H1 (cell line): ENCODE measurements at regions not wholly inside any gene's neighbourhood (a gene's known extent, or its start where the extent isn't known, plus 50 kb on each side); places are given as distances from the start of the nearest gene placed in this dataset.

Experiments
- CTCF ChIA-PET: fragments of 300-600 bp; sonication (Branson Sonifier 250); formaldehyde crosslinking; loops from one replicate; lab custom pipeline; 2021; ENCODE audit not compliant: partially characterized antibody; lab: Charles Lee
- POLR2A ChIA-PET: fragments of 300-600 bp; sonication (Branson Sonifier 250); formaldehyde crosslinking; loops from one replicate; lab custom pipeline; 2021; ENCODE audit warnings: inconsistent platforms; ENCODE audit not compliant: partially characterized antibody; lab: Charles Lee
- DNase-seq, 2 experiments: peaks; one replicate each; pipeline versions ENCODE4 v3.0.0 to v3.0.0-alpha.2; 2010 to 2022; ENCODE audit warnings: low spot score in 2 of 2, low read depth in 1 of 2, mixed read lengths in 1 of 2
- FAIRE-seq: peaks from 2 replicates; lab custom pipeline; 2011; peaks lifted over from hg19 to GRCh38; lab: Jason Lieb, UNC
- H2AFZ ChIP-seq: 2 replicates; pipeline ENCODE4 v1.8.1; 2012; ENCODE audit warnings: low read length, inconsistent platforms
- H2AK5ac ChIP-seq: 2 replicates; pipeline ENCODE4 v1.6.1; 2013; ENCODE audit warnings: low read depth, low read length
- H2BK120ac ChIP-seq: replicated peaks from 2 replicates; pipeline ENCODE3; 2013; ENCODE audit warnings: low read depth, low read length, inconsistent platforms
- H2BK12ac ChIP-seq: 2 replicates; pipeline ENCODE4 v1.6.1; 2013; ENCODE audit warnings: low read depth, low read length
- H2BK15ac ChIP-seq: 2 replicates; pipeline ENCODE4 v1.6.1; 2013; ENCODE audit warnings: low read length
- H2BK20ac ChIP-seq: 2 replicates; pipeline ENCODE4 v1.6.1; 2013; ENCODE audit warnings: low read length
- H2BK5ac ChIP-seq: 2 replicates; pipeline ENCODE4 v1.6.1; 2013; ENCODE audit warnings: low read depth, low read length
- H3K14ac ChIP-seq: 2 replicates; pipeline ENCODE4 v1.6.1; 2013; ENCODE audit warnings: inconsistent platforms; ENCODE audit not compliant: insufficient read length
- H3K18ac ChIP-seq: 2 replicates; pipeline ENCODE4 v1.6.1; 2013; ENCODE audit warnings: low read length; ENCODE audit errors: extremely low read depth
- H3K23ac ChIP-seq: 2 replicates; pipeline ENCODE4 v1.6.1; 2013; ENCODE audit warnings: inconsistent platforms; ENCODE audit not compliant: insufficient read length
- H3K23me2 ChIP-seq: 2 replicates; pipeline ENCODE4 v1.6.1; 2013; ENCODE audit warnings: low read depth, low read length
- H3K27ac ChIP-seq: 2 replicates; pipeline ENCODE4 v1.6.1; 2011; ENCODE audit warnings: low read depth, low read length, inconsistent platforms
- H3K27me3 ChIP-seq, 4 experiments: replicated peaks in 1 of 4; 1 replicate in 1 of 4; 2 replicates in 3 of 4; pipeline versions ENCODE4 v1.6.1 to v1.8.1; 2011 to 2013; ENCODE audit warnings: low read length in 3 of 4, mild to moderate bottlenecking in 3 of 4, inconsistent platforms in 2 of 4, mixed read lengths in 2 of 4, moderate library complexity in 1 of 4; ENCODE audit not compliant: control insufficient read depth in 3 of 4, insufficient read depth in 3 of 4; ENCODE audit errors: extremely low read depth in 1 of 4
- H3K36me3 ChIP-seq, 4 experiments: 2 replicates each; pipeline versions ENCODE4 v1.6.1 to v1.8.1; 2011 to 2013; ENCODE audit warnings: mild to moderate bottlenecking in 4 of 4, low read length in 3 of 4, moderate library complexity in 2 of 4, control low read depth in 1 of 4, inconsistent platforms in 1 of 4; ENCODE audit not compliant: insufficient read depth in 4 of 4, control insufficient read depth in 2 of 4
- H3K4ac ChIP-seq: replicated peaks from 2 replicates; pipeline ENCODE3; 2013; ENCODE audit warnings: low read length, low read depth, mixed read lengths, inconsistent platforms; ENCODE audit not compliant: insufficient read length
- H3K4me1 ChIP-seq, 4 experiments: replicated peaks in 1 of 4; 1 replicate in 1 of 4; 2 replicates in 3 of 4; pipeline versions ENCODE4 v1.6.1 to v1.8.1; 2011 to 2013; ENCODE audit warnings: low read length in 3 of 4, inconsistent platforms in 2 of 4, mixed read lengths in 1 of 4; ENCODE audit not compliant: insufficient read depth in 4 of 4, control insufficient read depth in 3 of 4
- H3K4me2 ChIP-seq, 2 experiments: 2 replicates each; pipeline versions ENCODE4 v1.6.1 to v1.8.1; 2011 to 2013; ENCODE audit warnings: low read depth in 2 of 2, low read length in 2 of 2, control low read depth in 1 of 2, inconsistent platforms in 1 of 2, mild to moderate bottlenecking in 1 of 2; ENCODE audit not compliant: insufficient read depth in 1 of 2
- H3K4me3 ChIP-seq, 4 experiments: fragments of 200-600, 300-600 bp in 1 of 4; sonication (generic), shearing (Covaris generic), sonication (Bioruptor Twin) in 1 of 4; 2 replicates each; pipeline versions ENCODE4 v1.5.1 to v1.8.1; 2011 to 2016; ENCODE audit warnings: low read length in 4 of 4, low read depth in 3 of 4, control low read depth in 2 of 4, inconsistent platforms in 2 of 4, mild to moderate bottlenecking in 2 of 4, mixed read lengths in 1 of 4, moderate library complexity in 1 of 4; ENCODE audit not compliant: insufficient read depth in 2 of 4; ENCODE audit errors: extremely low read depth in 1 of 4
- H3K56ac ChIP-seq: replicated peaks from 2 replicates; pipeline ENCODE3; 2013; ENCODE audit warnings: low read depth, mild to moderate bottlenecking, mixed read lengths, low read length, inconsistent platforms; ENCODE audit not compliant: insufficient read length
- H3K79me1 ChIP-seq: 2 replicates; pipeline ENCODE4 v1.6.1; 2013; ENCODE audit warnings: low read depth, low read length, control low read depth
- H3K79me2 ChIP-seq, 2 experiments: 2 replicates each; pipeline versions ENCODE4 v1.6.1 to v1.8.1; 2012 to 2013; ENCODE audit warnings: low read length in 2 of 2, mild to moderate bottlenecking in 2 of 2, inconsistent platforms in 1 of 2; ENCODE audit not compliant: insufficient read depth in 2 of 2, control insufficient read depth in 1 of 2
- H3K9ac ChIP-seq, 4 experiments: replicated peaks in 1 of 4; 1 replicate in 1 of 4; 2 replicates in 3 of 4; pipeline versions ENCODE4 v1.6.1 to v1.8.1; 2011 to 2013; ENCODE audit warnings: low read depth in 3 of 4, low read length in 3 of 4, control low read depth in 2 of 4, mild to moderate bottlenecking in 2 of 4, moderate library complexity in 2 of 4, inconsistent platforms in 1 of 4; ENCODE audit errors: extremely low read depth in 1 of 4
- H3K9me3 ChIP-seq, 2 experiments: 2 replicates each; pipeline versions ENCODE4 v1.6.1 to v1.8.1; 2012 to 2013; ENCODE audit warnings: mild to moderate bottlenecking in 2 of 2, moderate library complexity in 2 of 2, control low read depth in 1 of 2, inconsistent platforms in 1 of 2, low read depth in 1 of 2, low read length in 1 of 2, mixed read lengths in 1 of 2; ENCODE audit not compliant: insufficient read depth in 2 of 2
- H4K20me1 ChIP-seq, 2 experiments: replicated peaks in 1 of 2; 2 replicates each; pipeline versions ENCODE3 to v1.8.1; 2011 to 2013; ENCODE audit warnings: inconsistent platforms in 2 of 2, low read length in 2 of 2, mild to moderate bottlenecking in 1 of 2; ENCODE audit not compliant: insufficient read depth in 2 of 2, control insufficient read depth in 1 of 2
- H4K5ac ChIP-seq: 2 replicates; pipeline ENCODE4 v1.6.1; 2013; ENCODE audit warnings: low read length, low read depth, mixed read lengths, inconsistent platforms; ENCODE audit not compliant: insufficient read length
- H4K8ac ChIP-seq: 2 replicates; pipeline ENCODE4 v1.8.0; 2013; ENCODE audit warnings: mild to moderate bottlenecking, moderate library complexity, low read length, inconsistent platforms; ENCODE audit not compliant: insufficient read depth; ENCODE audit errors: extremely low read depth
- H4K91ac ChIP-seq: replicated peaks from 2 replicates; pipeline ENCODE3; 2013; ENCODE audit warnings: low read length, mixed read lengths, inconsistent platforms; ENCODE audit not compliant: insufficient read length
- BCL11A ChIP-seq, 2 experiments: IDR thresholded peaks; one replicate each; pipeline ENCODE4 v1.6.1; 2011; ENCODE audit warnings: low read depth in 2 of 2, low read length in 2 of 2, mild to moderate bottlenecking in 2 of 2
- CEBPB ChIP-seq: IDR thresholded peaks from 2 replicates; pipeline ENCODE4 v1.6.1; 2012; ENCODE audit warnings: low read depth, low read length
- CREB1 ChIP-seq: IDR thresholded peaks from 2 replicates; pipeline ENCODE4 v1.6.1; 2012; ENCODE audit warnings: inconsistent platforms
- EP300 ChIP-seq, 2 experiments: IDR thresholded peaks; 1 replicate in 1 of 2; 2 replicates in 1 of 2; pipeline ENCODE4 v1.6.1; 2011 to 2012; ENCODE audit warnings: low read depth in 2 of 2, low read length in 2 of 2, mild to moderate bottlenecking in 2 of 2, borderline replicate concordance in 1 of 2, inconsistent platforms in 1 of 2, moderate library complexity in 1 of 2
- GABPA ChIP-seq: IDR thresholded peaks from 2 replicates; pipeline ENCODE4 v1.6.1; 2011; ENCODE audit warnings: mild to moderate bottlenecking, low read length, moderate library complexity, borderline replicate concordance; ENCODE audit not compliant: insufficient read depth
- POLR2A ChIP-seq, 2 experiments: IDR thresholded peaks; 1 replicate in 1 of 2; 2 replicates in 1 of 2; pipeline ENCODE4 v1.6.1; 2011; ENCODE audit warnings: low read depth in 2 of 2, low read length in 2 of 2, mild to moderate bottlenecking in 2 of 2; ENCODE audit errors: control extremely low read depth in 1 of 2
- RAD21 ChIP-seq, 2 experiments: IDR thresholded peaks in 1 of 2; conservative IDR thresholded peaks in 1 of 2; 2 replicates each; pipeline ENCODE4 v1.6.1; 2011; ENCODE audit warnings: low read depth in 2 of 2, low read length in 2 of 2, improper control_type of control experiment in 1 of 2, inconsistent platforms in 1 of 2, mild to moderate bottlenecking in 1 of 2, moderate library complexity in 1 of 2
- RXRA ChIP-seq: IDR thresholded peaks from 2 replicates; pipeline ENCODE4 v1.6.1; 2011; ENCODE audit warnings: low read depth, mild to moderate bottlenecking, low read length, moderate library complexity; ENCODE audit not compliant: insufficient read depth
- SUZ12 ChIP-seq: fragments of 200-600 bp; sonication (generic); IDR thresholded peaks from 2 replicates; pipeline ENCODE4 v1.6.1; 2012; ENCODE audit warnings: mild to moderate bottlenecking, inconsistent platforms, low read length, moderate library complexity, mixed read lengths
- TEAD4 ChIP-seq: IDR thresholded peaks from 2 replicates; pipeline ENCODE4 v1.6.1; 2012; ENCODE audit warnings: low read depth, low read length, inconsistent platforms, mixed read lengths
- WGBS, 2 experiments: shearing (Covaris generic) in 1 of 2; methylation state at CpG; one replicate each; pipeline versions ENCODE4 v1.1.6 to v1.1.7; 2013 to 2015; ENCODE audit warnings: low lambda C conversion rate in 2 of 2, mixed read lengths in 2 of 2, inconsistent platforms in 1 of 2, low coverage in 1 of 2, missing lambda C conversion rate in 1 of 2; ENCODE audit not compliant: insufficient replicate concordance in 2 of 2, insufficient coverage in 1 of 2, insufficient read length in 1 of 2; ENCODE audit errors: extremely low coverage in 1 of 2, missing lambda C conversion rate in 1 of 2; 5-methylcytosine and 5-hydroxymethylcytosine counted together

DNA sequence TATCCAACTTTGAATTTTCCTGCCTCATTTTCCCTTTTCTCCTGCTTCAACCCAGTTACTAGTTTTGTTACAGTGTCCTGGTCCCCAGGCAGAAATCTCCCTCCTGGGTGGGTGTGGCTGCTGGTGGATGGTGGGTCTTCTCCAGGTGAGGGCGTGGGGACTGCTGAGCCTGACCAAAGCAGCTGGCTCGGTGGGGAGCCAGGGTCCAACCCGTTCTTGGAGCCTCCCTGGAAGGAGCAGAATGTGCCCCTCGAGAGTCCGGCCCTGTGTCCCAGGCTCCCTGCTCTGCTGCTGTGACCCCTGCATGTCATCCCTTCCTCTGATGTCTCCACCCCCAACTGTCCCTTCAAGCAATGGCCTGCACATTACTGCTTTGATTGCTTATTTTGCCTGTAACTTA, 86.6 kb upstream of the TCERG1L start:
- no peak overlapping the region for H2BK12ac ChIP-seq
- no peak overlapping the region for H3K27ac ChIP-seq
- H2BK20ac ChIP-seq = no peak overlapping the region
- peaks cover 0 to 4% (median 0%) of the 10 kb centered on the region in 4 experiments; a peak in 2 of 7 replicates for H3K4me1 ChIP-seq
- no peak overlapping the region for H3K56ac ChIP-seq
- no peak overlapping the region for H2BK5ac ChIP-seq
- no peak overlapping the region for H3K23ac ChIP-seq
- no peaks in the 10 kb centered on the region for H3K79me2 ChIP-seq
- CTCF ChIA-PET = interaction anchor here (1.8 to 2.6 kb wide), 3 partner anchors 43 to 89 kb away, joined by 4 to 14 read pairs (median 4); no protein-coding TSS in a partner anchor
- H3K4me3 ChIP-seq = no peak overlapping the region
- H2AK5ac ChIP-seq = no peak overlapping the region
- H2BK15ac ChIP-seq = no peak overlapping the region
- POLR2A ChIA-PET = no interaction called here
- no peak for FAIRE-seq
- H4K8ac ChIP-seq = no peak overlapping the region
- 83% methylated on average over 5 of the region's 5 CpGs; no CpG with 5 or more reads in 1 of the 2 experiments for WGBS, 2 experiments
- no peak overlapping the region for H4K5ac ChIP-seq
- H3K36me3 ChIP-seq = no peaks in the 10 kb centered on the region
- H3K9me3 ChIP-seq = no peaks in the 10 kb centered on the region
- no peak overlapping the region for H3K18ac ChIP-seq
- H2BK120ac ChIP-seq = no peak overlapping the region
- H3K4me2 ChIP-seq = no peak overlapping the region
- H4K91ac ChIP-seq = no peak overlapping the region
- no peak overlapping the region for H2AFZ ChIP-seq
- no peak overlapping the region for H3K9ac ChIP-seq
- DNase-seq = no peak
- no peaks in the 10 kb centered on the region for H3K27me3 ChIP-seq
- no peak overlapping the region for H3K14ac ChIP-seq
- H3K23me2 ChIP-seq = peaks cover 3% of the 10 kb centered on the region; the same call in 1 of the 2 replicates
- no peaks in the 10 kb centered on the region for H3K79me1 ChIP-seq
- no peaks in the 10 kb centered on the region for H4K20me1 ChIP-seq
- no peak overlapping the region for H3K4ac ChIP-seq
- TF ChIP-seq RXRA = no peak
- TF ChIP-seq GABPA = no peak
- TF ChIP-seq TEAD4 = no peak
- TF ChIP-seq EP300 (IDR thresholded peaks at IDR 0.05; ENCODE audit: borderline replicate concordance in 1 of 2, low read depth in 2 of 2, low read length in 2 of 2) = no peak
- no peak for TF ChIP-seq POLR2A (IDR thresholded peaks at IDR 0.05; ENCODE audit: control extremely low read depth in 1 of 2, low read depth in 2 of 2, low read length in 2 of 2)
- TF ChIP-seq BCL11A (IDR thresholded peaks at IDR 0.05; ENCODE audit: low read depth in 2 of 2, low read length in 2 of 2) = no peak
- TF ChIP-seq RAD21 (IDR thresholded peaks at IDR 0.05 in 1 of 2, conservative IDR thresholded peaks at IDR 0.05 in 1 of 2; ENCODE audit: low read depth in 2 of 2, low read length in 2 of 2) = no peak
- TF ChIP-seq SUZ12 = no peak
- TF ChIP-seq CEBPB = no peak
- no peak for TF ChIP-seq CREB1
